HepG2 (cell line): ENCODE measurements at regions not wholly inside any gene's neighbourhood (a gene's known extent, or its start where the extent isn't known, plus 50 kb on each side); places are given as distances from the start of the nearest gene placed in this dataset.
A peak's percentile ranks its signal among the peaks of the same experiment; 100 is the strongest.

Experiments
- ATF2 ChIP-seq: sonication (generic); formaldehyde crosslinking; IDR thresholded peaks from 2 replicates; pipeline ENCODE4 v1.4.0; 2020; ENCODE audit warnings: missing genetic modification reagents
- ELF4 ChIP-seq: sonication (generic); formaldehyde crosslinking; IDR thresholded peaks from 2 replicates; pipeline ENCODE4 v1.5.0; 2020; ENCODE audit warnings: missing genetic modification reagents, mild to moderate bottlenecking, moderate library complexity, borderline replicate concordance
- EP300 ChIP-seq, 3 experiments: sonication (generic) in 1 of 3; formaldehyde crosslinking in 1 of 3; IDR thresholded peaks; 2 replicates each; pipeline versions ENCODE4 v1.5.1 to v1.6.1; 2011 to 2020; ENCODE audit warnings: low read depth in 2 of 3, low read length in 2 of 3, borderline replicate concordance in 1 of 3, improper control_type of control experiment in 1 of 3, mild to moderate bottlenecking in 1 of 3, missing genetic modification reagents in 1 of 3, moderate library complexity in 1 of 3
- ETV5 ChIP-seq: IDR thresholded peaks from 2 replicates; pipeline ENCODE4 v1.6.1; 2018; ENCODE audit warnings: missing biosample characterization, missing genetic modification reagents, inconsistent platforms, borderline replicate concordance
- FOXA1 ChIP-seq, 2 experiments: fragments of 450-650 bp in 1 of 2; sonication (generic) in 1 of 2; formaldehyde crosslinking in 1 of 2; IDR thresholded peaks; 2 replicates each; pipeline versions ENCODE4 v1.4.0 to v1.6.1; 2016 to 2020; ENCODE audit warnings: missing genetic modification reagents in 1 of 2
- FOXO1 ChIP-seq: sonication (generic); formaldehyde crosslinking; IDR thresholded peaks from 2 replicates; pipeline ENCODE4 v1.4.0; 2020; ENCODE audit warnings: missing genetic modification reagents
- GATAD2A ChIP-seq: IDR thresholded peaks from 2 replicates; pipeline ENCODE4 v1.6.1; 2016
- GFI1 ChIP-seq: sonication (generic); formaldehyde crosslinking; IDR thresholded peaks from 2 replicates; pipeline ENCODE4 v1.5.0; 2020; ENCODE audit warnings: missing genetic modification reagents, mild to moderate bottlenecking, borderline replicate concordance
- HMGA1 ChIP-seq: sonication (generic); formaldehyde crosslinking; conservative IDR thresholded peaks from 2 replicates; pipeline ENCODE4 v1.4.0; 2020; ENCODE audit warnings: missing genetic modification reagents
- KDM5B ChIP-seq: sonication (generic); formaldehyde crosslinking; IDR thresholded peaks from 2 replicates; pipeline ENCODE4 v1.4.0; 2020; ENCODE audit warnings: missing genetic modification reagents, mild to moderate bottlenecking, borderline replicate concordance
- MEIS1 ChIP-seq: sonication (generic); formaldehyde crosslinking; IDR thresholded peaks from 2 replicates; pipeline ENCODE4 v1.9.0; 2021; ENCODE audit warnings: mild to moderate bottlenecking, missing genetic modification reagents, moderate library complexity, borderline replicate concordance
- SOX13 ChIP-seq, 3 experiments: fragments of 450-650 bp in 1 of 3; sonication (generic) in 1 of 3; formaldehyde crosslinking in 1 of 3; IDR thresholded peaks in 2 of 3; conservative IDR thresholded peaks in 1 of 3; 2 replicates each; pipeline versions ENCODE4 v1.5.0 to v1.6.1; 2016 to 2020; ENCODE audit warnings: antibody characterized with exemption in 1 of 3, mild to moderate bottlenecking in 1 of 3, missing compliant biosample characterization in 1 of 3, missing genetic modification reagents in 1 of 3, moderate library complexity in 1 of 3
- SOX6 ChIP-seq, 2 experiments: fragments of 450-650 bp in 1 of 2; sonication (generic) in 1 of 2; formaldehyde crosslinking in 1 of 2; IDR thresholded peaks; 2 replicates each; pipeline versions ENCODE4 v1.4.0 to v1.6.1; 2017 to 2020; ENCODE audit warnings: antibody characterized with exemption in 1 of 2, mild to moderate bottlenecking in 1 of 2, missing genetic modification reagents in 1 of 2
- SP5 ChIP-seq: IDR thresholded peaks from 2 replicates; pipeline ENCODE4 v1.6.1; 2016; ENCODE audit warnings: low read depth, borderline replicate concordance
- ZKSCAN1 ChIP-seq: fragments of 150-350 bp; IDR thresholded peaks from 2 replicates; pipeline ENCODE4 v1.6.1; 2014; ENCODE audit warnings: low read length
- ZMYM4 ChIP-seq: sonication (generic); formaldehyde crosslinking; IDR thresholded peaks from 2 replicates; pipeline ENCODE4 v1.8.1; 2023; ENCODE audit warnings: mild to moderate bottlenecking, missing genetic modification reagents
- ZNF547 ChIP-seq: sonication (generic); formaldehyde crosslinking; IDR thresholded peaks from 2 replicates; pipeline ENCODE4 v1.5.1; 2020; ENCODE audit warnings: mild to moderate bottlenecking, missing genetic modification reagents
- TF ChIP-seq, protein P1 (sequence below): IDR thresholded peaks from 2 replicates; pipeline ENCODE4 v1.4.0; 2020; ENCODE audit warnings: mild to moderate bottlenecking, missing genetic modification reagents
- TF ChIP-seq, protein P2 (sequence below): sonication (generic); formaldehyde crosslinking; IDR thresholded peaks from 2 replicates; pipeline ENCODE4 v1.4.0; 2020; ENCODE audit warnings: missing genetic modification reagents, borderline replicate concordance

DNA sequence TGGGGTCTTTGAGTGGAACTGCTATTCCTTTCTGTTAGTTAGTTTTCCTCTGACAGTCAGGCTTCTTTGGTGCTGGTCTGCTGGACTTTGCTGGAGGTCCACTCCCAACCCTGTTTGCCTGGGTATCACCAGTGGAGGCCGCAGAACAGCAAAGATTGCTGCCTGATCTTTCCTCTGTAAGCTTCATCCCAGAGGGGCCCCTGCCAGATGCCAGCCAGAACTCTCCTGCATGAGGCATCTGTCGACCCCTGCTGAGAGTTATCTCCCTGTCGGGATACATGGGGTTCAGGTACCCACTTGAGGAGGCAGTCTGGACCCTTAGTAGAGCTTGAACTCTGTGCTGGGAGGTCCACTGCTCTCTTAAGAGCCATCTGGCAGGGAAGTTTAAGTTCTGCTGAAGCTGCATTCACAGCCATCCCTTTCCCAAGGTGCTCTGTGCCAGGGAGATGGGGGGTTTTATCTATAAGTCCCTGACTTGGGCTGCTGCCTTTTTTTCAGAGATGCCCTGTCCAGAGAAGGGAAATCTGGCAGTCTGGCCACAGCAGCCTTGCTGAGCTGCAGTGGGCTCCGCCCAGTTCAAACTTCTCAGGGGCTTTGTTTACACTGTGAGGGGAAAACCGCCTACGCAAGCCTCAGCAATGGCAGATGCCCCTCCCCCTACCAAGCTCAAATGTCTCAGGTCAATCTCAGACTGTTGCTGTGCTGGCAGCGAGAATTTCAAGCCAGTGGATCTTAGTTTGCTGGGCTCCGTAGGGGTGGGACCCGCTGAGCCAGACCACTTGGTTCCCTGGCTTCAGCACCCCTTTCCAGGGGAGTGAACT, 89.7 kb upstream of the CDK6 start (continued):
- TF ChIP-seq ZMYM4 (CRISPR knock-in tag) (peak; percentile 81), HMGA1 (CRISPR knock-in tag) (no peak), ETV5 (CRISPR knock-in tag) (no peak), GATAD2A (CRISPR knock-in tag) (peak; percentile 57; the same call in 1 of the 2 replicates), SOX13 (IDR thresholded peaks at IDR 0.05) (no peak), SOX13 (CRISPR knock-in tag; conservative IDR thresholded peaks at IDR 0.05 in 1 of 2, IDR thresholded peaks at IDR 0.05 in 1 of 2) (peak in 1 of 2 experiments; percentile 46; a peak in 2 of 4 replicates), FOXA1 (IDR thresholded peaks at IDR 0.05) (no peak), FOXA1 (CRISPR knock-in tag; IDR thresholded peaks at IDR 0.05) (peak; percentile 85), ATF2 (CRISPR knock-in tag) (no peak), ELF4 (CRISPR knock-in tag) (no peak), SP5 (CRISPR knock-in tag) (peak; percentile 89), ZNF547 (CRISPR knock-in tag) (no peak), MEIS1 (peak; percentile 64; the same call in 1 of the 2 replicates), ZKSCAN1 (no peak), SOX6 (IDR thresholded peaks at IDR 0.05) (no peak), SOX6 (CRISPR knock-in tag; IDR thresholded peaks at IDR 0.05) (peak; percentile 64; the same call in 1 of the 2 replicates), FOXO1 (CRISPR knock-in tag) (peak; percentile 20; the same call in 1 of the 2 replicates), GFI1 (CRISPR knock-in tag) (0 out of 2 replicates have a peak, but pooled peaks have one; percentile 48), EP300 (IDR thresholded peaks at IDR 0.05; ENCODE audit: low read depth in 2 of 2, low read length in 2 of 2) (peak in 1 of 2 experiments; percentile 52; a peak in 1 of 4 replicates), EP300 (CRISPR knock-in tag; IDR thresholded peaks at IDR 0.05; ENCODE audit: borderline replicate concordance) (no peak), KDM5B (CRISPR knock-in tag) (peak; percentile 54; the same call in 1 of the 2 replicates)
- TF ChIP-seq, protein P1, sequence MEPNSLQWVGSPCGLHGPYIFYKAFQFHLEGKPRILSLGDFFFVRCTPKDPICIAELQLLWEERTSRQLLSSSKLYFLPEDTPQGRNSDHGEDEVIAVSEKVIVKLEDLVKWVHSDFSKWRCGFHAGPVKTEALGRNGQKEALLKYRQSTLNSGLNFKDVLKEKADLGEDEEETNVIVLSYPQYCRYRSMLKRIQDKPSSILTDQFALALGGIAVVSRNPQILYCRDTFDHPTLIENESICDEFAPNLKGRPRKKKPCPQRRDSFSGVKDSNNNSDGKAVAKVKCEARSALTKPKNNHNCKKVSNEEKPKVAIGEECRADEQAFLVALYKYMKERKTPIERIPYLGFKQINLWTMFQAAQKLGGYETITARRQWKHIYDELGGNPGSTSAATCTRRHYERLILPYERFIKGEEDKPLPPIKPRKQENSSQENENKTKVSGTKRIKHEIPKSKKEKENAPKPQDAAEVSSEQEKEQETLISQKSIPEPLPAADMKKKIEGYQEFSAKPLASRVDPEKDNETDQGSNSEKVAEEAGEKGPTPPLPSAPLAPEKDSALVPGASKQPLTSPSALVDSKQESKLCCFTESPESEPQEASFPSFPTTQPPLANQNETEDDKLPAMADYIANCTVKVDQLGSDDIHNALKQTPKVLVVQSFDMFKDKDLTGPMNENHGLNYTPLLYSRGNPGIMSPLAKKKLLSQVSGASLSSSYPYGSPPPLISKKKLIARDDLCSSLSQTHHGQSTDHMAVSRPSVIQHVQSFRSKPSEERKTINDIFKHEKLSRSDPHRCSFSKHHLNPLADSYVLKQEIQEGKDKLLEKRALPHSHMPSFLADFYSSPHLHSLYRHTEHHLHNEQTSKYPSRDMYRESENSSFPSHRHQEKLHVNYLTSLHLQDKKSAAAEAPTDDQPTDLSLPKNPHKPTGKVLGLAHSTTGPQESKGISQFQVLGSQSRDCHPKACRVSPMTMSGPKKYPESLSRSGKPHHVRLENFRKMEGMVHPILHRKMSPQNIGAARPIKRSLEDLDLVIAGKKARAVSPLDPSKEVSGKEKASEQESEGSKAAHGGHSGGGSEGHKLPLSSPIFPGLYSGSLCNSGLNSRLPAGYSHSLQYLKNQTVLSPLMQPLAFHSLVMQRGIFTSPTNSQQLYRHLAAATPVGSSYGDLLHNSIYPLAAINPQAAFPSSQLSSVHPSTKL (CRISPR knock-in tag): peak; percentile 68
- TF ChIP-seq, protein P2, sequence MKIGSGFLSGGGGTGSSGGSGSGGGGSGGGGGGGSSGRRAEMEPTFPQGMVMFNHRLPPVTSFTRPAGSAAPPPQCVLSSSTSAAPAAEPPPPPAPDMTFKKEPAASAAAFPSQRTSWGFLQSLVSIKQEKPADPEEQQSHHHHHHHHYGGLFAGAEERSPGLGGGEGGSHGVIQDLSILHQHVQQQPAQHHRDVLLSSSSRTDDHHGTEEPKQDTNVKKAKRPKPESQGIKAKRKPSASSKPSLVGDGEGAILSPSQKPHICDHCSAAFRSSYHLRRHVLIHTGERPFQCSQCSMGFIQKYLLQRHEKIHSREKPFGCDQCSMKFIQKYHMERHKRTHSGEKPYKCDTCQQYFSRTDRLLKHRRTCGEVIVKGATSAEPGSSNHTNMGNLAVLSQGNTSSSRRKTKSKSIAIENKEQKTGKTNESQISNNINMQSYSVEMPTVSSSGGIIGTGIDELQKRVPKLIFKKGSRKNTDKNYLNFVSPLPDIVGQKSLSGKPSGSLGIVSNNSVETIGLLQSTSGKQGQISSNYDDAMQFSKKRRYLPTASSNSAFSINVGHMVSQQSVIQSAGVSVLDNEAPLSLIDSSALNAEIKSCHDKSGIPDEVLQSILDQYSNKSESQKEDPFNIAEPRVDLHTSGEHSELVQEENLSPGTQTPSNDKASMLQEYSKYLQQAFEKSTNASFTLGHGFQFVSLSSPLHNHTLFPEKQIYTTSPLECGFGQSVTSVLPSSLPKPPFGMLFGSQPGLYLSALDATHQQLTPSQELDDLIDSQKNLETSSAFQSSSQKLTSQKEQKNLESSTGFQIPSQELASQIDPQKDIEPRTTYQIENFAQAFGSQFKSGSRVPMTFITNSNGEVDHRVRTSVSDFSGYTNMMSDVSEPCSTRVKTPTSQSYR (CRISPR knock-in tag): peak; percentile 90
